Mesendoderm (in vitro differentiated cells): ENCODE measurements at regions not wholly inside any gene's neighbourhood (a gene's known extent, or its start where the extent isn't known, plus 50 kb on each side); places are given as distances from the start of the nearest gene placed in this dataset.

ENCODE experiments used
- DNase-seq: peaks from one replicate; pipeline ENCODE4 v3.0.0; 2013
- H2AK5ac ChIP-seq: 2 replicates; pipeline ENCODE4 v1.6.1; 2013; ENCODE audit warnings: low read length, inconsistent platforms
- H2BK120ac ChIP-seq: 2 replicates; pipeline ENCODE4 v1.6.1; 2013; ENCODE audit warnings: low read depth, mild to moderate bottlenecking, low read length, moderate library complexity, mixed read lengths
- H2BK15ac ChIP-seq: replicated peaks from 2 replicates; pipeline ENCODE4 v1.6.1; 2013; ENCODE audit warnings: low read depth, mild to moderate bottlenecking, moderate library complexity
- H2BK5ac ChIP-seq: 2 replicates; pipeline ENCODE4 v1.6.1; 2013; ENCODE audit warnings: low read length, inconsistent platforms
- H3K18ac ChIP-seq: 2 replicates; pipeline ENCODE4 v1.6.1; 2013; ENCODE audit warnings: mild to moderate bottlenecking, low read length, mixed read lengths
- H3K23ac ChIP-seq: one replicate; pipeline ENCODE4 v1.6.1; 2013; ENCODE audit warnings: low read length
- H3K27ac ChIP-seq: 2 replicates; pipeline ENCODE4 v1.5.1; 2013; ENCODE audit warnings: low read depth, mild to moderate bottlenecking, inconsistent platforms, low read length, moderate library complexity
- H3K27me3 ChIP-seq: 2 replicates; pipeline ENCODE4 v1.6.1; 2013; ENCODE audit warnings: low read length, control low read depth, mild to moderate bottlenecking, inconsistent platforms; ENCODE audit not compliant: insufficient read depth, poor library complexity
- H3K36me3 ChIP-seq: 2 replicates; pipeline ENCODE4 v1.6.1; 2013; ENCODE audit warnings: low read length, inconsistent platforms; ENCODE audit not compliant: control insufficient read depth, insufficient read depth
- H3K4ac ChIP-seq: one replicate; pipeline ENCODE4 v1.6.1; 2013; ENCODE audit warnings: low read depth, mild to moderate bottlenecking, low read length, moderate library complexity
- H3K4me1 ChIP-seq: 2 replicates; pipeline ENCODE4 v1.6.1; 2013; ENCODE audit warnings: low read depth, low read length, inconsistent platforms; ENCODE audit not compliant: control insufficient read depth
- H3K4me2 ChIP-seq: 2 replicates; pipeline ENCODE4 v1.6.1; 2013; ENCODE audit warnings: low read length
- H3K4me3 ChIP-seq: 2 replicates; pipeline ENCODE4 v1.5.1; 2013; ENCODE audit warnings: mild to moderate bottlenecking, low read length
- H3K56ac ChIP-seq: one replicate; pipeline ENCODE4 v1.6.1; 2013; ENCODE audit warnings: low read length
- H3K79me1 ChIP-seq: 2 replicates; pipeline ENCODE4 v1.6.1; 2013; ENCODE audit warnings: low read length, inconsistent platforms
- H3K79me2 ChIP-seq: 2 replicates; pipeline ENCODE4 v1.6.1; 2013; ENCODE audit warnings: mild to moderate bottlenecking, low read length; ENCODE audit not compliant: control insufficient read depth, insufficient read depth
- H3K9ac ChIP-seq: 2 replicates; pipeline ENCODE4 v1.6.1; 2013; ENCODE audit warnings: low read length, inconsistent platforms
- H4K5ac ChIP-seq: one replicate; pipeline ENCODE4 v1.6.1; 2013; ENCODE audit warnings: low read length
- H4K8ac ChIP-seq: one replicate; pipeline ENCODE4 v1.6.1; 2013; ENCODE audit warnings: low read depth, mild to moderate bottlenecking, control low read depth, low read length, moderate library complexity
- WGBS: extraction: QIAGEN DNeasy Blood & Tissue Kit; methylation state at CpG from one replicate; pipeline ENCODE4 v1.1.7; 2013; ENCODE audit warnings: low lambda C conversion rate, missing lambda C conversion rate; ENCODE audit not compliant: insufficient coverage; ENCODE audit errors: extremely low coverage; 5-methylcytosine and 5-hydroxymethylcytosine counted together

DNA sequence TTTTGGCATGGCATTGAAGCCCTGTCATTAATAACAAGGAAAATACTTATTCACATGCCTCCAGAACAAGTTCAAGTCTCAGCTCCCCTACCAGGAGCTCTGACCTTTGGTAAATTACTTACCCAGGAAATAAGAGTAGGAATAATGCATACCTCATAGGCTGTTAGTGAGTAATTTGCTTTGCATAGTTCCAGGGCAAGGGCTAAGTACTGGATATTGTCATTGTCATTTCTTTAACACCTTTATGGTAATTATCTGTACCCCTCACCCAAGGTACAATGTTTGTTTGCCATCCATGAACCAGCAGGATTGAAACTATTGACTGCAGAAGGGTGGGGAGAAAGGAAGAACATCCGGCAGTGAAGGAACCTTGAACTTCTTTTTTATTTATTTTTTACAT is 148.5 kb downstream of the SOX2 start:
- no peaks in the 10 kb centered on the region for H3K27me3 ChIP-seq
- peaks cover 6% of the 10 kb centered on the region for H3K4me1 ChIP-seq
- H2BK15ac ChIP-seq: no peak overlapping the region
- no peak overlapping the region for H4K5ac ChIP-seq
- H3K18ac ChIP-seq: no peak overlapping the region
- no peaks in the 10 kb centered on the region for H3K79me1 ChIP-seq
- H2BK120ac ChIP-seq: no peak overlapping the region
- no peak overlapping the region for H3K4me3 ChIP-seq
- no peaks in the 10 kb centered on the region for H3K36me3 ChIP-seq
- H3K27ac ChIP-seq: no peak overlapping the region
- H3K4me2 ChIP-seq: no peak overlapping the region
- no peak overlapping the region for H2AK5ac ChIP-seq
- H2BK5ac ChIP-seq: no peak overlapping the region
- H3K79me2 ChIP-seq: no peaks in the 10 kb centered on the region
- no peak overlapping the region for H3K9ac ChIP-seq
- WGBS: no CpG with 5 or more reads among the region's 1 CpG
- no peak overlapping the region for H3K56ac ChIP-seq
- H3K23ac ChIP-seq: no peak overlapping the region
- H3K4ac ChIP-seq: no peak overlapping the region
- H4K8ac ChIP-seq: no peak overlapping the region
- DNase-seq: no peak

DNA sequence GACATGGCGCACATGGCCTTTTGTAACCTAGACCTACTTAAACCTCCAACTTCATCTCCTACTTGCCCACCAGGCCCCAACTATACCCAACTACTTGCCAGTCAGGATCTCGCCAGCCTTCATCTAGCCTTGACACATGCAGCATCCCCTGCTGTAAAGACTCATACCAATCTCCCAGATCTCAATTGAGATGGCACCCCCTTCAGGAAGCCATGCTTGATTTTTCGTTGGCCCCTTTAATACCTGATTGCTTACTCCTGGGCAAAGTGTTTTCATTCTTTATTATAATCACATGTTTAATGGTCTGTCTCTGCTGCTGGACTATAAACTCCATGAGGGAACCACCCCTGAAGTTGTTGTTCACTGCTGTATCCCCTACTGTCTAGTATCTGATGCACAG is 150.8 kb downstream of the SOX2 start:
- Histone ChIP-seq H3K36me3 (no peaks in the 10 kb centered on the region), H3K4me3 (no peak overlapping the region), H3K79me2 (no peaks in the 10 kb centered on the region), H2AK5ac (no peak overlapping the region), H3K79me1 (no peaks in the 10 kb centered on the region), H3K23ac (no peak overlapping the region), H4K5ac (no peak overlapping the region), H3K56ac (no peak overlapping the region), H3K4me1 (peaks cover 6% of the 10 kb centered on the region), H3K18ac (no peak overlapping the region), H3K4ac (no peak overlapping the region), H2BK120ac (no peak overlapping the region), H3K27ac (no peak overlapping the region), H3K4me2 (no peak overlapping the region), H2BK15ac (no peak overlapping the region), H3K9ac (no peak overlapping the region), H2BK5ac (no peak overlapping the region), H3K27me3 (no peaks in the 10 kb centered on the region), H4K8ac (no peak overlapping the region)
- no peak for DNase-seq
- no CpG with 5 or more reads among the region's 3 CpGs for WGBS

DNA sequence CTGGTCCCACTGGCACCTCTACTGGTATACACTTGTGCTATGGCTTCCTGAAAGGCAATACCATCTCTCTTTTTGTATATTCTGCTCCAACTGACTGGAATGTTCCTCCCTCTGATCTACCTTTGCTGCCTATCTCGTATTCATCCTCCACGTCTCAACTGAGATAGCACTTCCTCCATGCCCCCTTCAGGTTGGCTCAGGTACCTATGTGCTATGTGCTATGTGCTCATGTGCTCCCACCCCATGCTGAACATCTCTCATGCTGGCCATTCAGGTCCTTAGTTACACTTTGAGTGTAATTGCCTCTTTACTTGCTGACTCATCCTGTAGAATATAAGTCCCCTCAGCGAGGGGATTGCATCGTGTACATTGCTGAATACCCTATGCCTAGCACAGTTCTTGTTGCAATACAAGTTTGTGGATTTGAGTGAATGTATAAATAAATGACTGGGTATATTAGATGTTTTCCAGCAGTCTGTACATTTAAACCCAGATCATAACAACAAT is 156.9 kb downstream of the SOX2 start:
- no peak overlapping the region for H3K4ac ChIP-seq
- H4K8ac ChIP-seq: no peak overlapping the region
- H3K23ac ChIP-seq: no peak overlapping the region
- no peak overlapping the region for H3K9ac ChIP-seq
- DNase-seq: peak; percentile 53
- H2BK5ac ChIP-seq: no peak overlapping the region
- no peak overlapping the region for H3K4me3 ChIP-seq
- no peaks in the 10 kb centered on the region for H3K36me3 ChIP-seq
- no peak overlapping the region for H2BK15ac ChIP-seq
- H3K56ac ChIP-seq: no peak overlapping the region
- no peak overlapping the region for H2AK5ac ChIP-seq
- no peaks in the 10 kb centered on the region for H3K79me2 ChIP-seq
- no peaks in the 10 kb centered on the region for H3K4me1 ChIP-seq
- no peaks in the 10 kb centered on the region for H3K79me1 ChIP-seq
- no peak overlapping the region for H3K4me2 ChIP-seq
- H3K27me3 ChIP-seq: no peaks in the 10 kb centered on the region
- no peak overlapping the region for H3K18ac ChIP-seq
- H4K5ac ChIP-seq: no peak overlapping the region
- WGBS: no CpG with 5 or more reads among the region's 4 CpGs
- H2BK120ac ChIP-seq: no peak overlapping the region
- no peak overlapping the region for H3K27ac ChIP-seq

GRCh38 chr3:181872887-181873286 is 161.2 kb downstream of the SOX2 start:
- no CpG with 5 or more reads among the region's 1 CpG for WGBS
- no peak overlapping the region for H3K23ac ChIP-seq
- no peak overlapping the region for H2BK15ac ChIP-seq
- no peak overlapping the region for H3K4ac ChIP-seq
- no peak overlapping the region for H3K27ac ChIP-seq
- DNase-seq: no peak
- no peak overlapping the region for H3K56ac ChIP-seq
- H3K27me3 ChIP-seq: no peaks in the 10 kb centered on the region
- H3K18ac ChIP-seq: no peak overlapping the region
- no peak overlapping the region for H2BK120ac ChIP-seq
- H3K36me3 ChIP-seq: no peaks in the 10 kb centered on the region
- no peaks in the 10 kb centered on the region for H3K4me1 ChIP-seq
- no peaks in the 10 kb centered on the region for H3K79me1 ChIP-seq
- no peaks in the 10 kb centered on the region for H3K79me2 ChIP-seq
- H3K9ac ChIP-seq: no peak overlapping the region
- H3K4me2 ChIP-seq: no peak overlapping the region
- H4K8ac ChIP-seq: no peak overlapping the region
- H4K5ac ChIP-seq: no peak overlapping the region
- no peak overlapping the region for H3K4me3 ChIP-seq
- H2BK5ac ChIP-seq: no peak overlapping the region
- H2AK5ac ChIP-seq: no peak overlapping the region

DNA sequence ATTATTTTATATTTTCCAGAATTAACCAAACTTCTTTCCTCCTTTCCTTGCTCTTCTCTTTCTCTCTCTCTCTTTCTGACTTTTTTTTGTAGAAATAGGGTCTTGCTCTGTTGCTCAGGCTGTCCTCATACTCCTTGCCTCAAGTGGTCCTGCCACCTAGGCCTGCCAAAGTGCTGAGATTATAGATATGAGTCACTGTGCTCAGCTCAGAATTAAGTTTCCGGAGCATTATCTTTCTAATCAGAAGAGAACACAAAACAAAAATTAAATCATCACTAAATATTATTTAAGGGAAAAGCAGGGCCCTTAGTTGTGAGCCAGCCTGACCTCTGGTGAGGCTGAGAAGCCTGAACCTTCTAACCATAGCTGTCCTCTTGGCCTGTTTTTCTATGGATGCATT is 168.2 kb downstream of the SOX2 start:
- H2BK5ac ChIP-seq: no peak overlapping the region
- H3K79me2 ChIP-seq: no peaks in the 10 kb centered on the region
- no peaks in the 10 kb centered on the region for H3K4me1 ChIP-seq
- no peak overlapping the region for H3K56ac ChIP-seq
- no peaks in the 10 kb centered on the region for H3K27me3 ChIP-seq
- H3K36me3 ChIP-seq: no peaks in the 10 kb centered on the region
- no peak overlapping the region for H2AK5ac ChIP-seq
- no peak overlapping the region for H2BK120ac ChIP-seq
- H3K9ac ChIP-seq: no peak overlapping the region
- H3K79me1 ChIP-seq: no peaks in the 10 kb centered on the region
- no peak overlapping the region for H4K8ac ChIP-seq
- H3K23ac ChIP-seq: no peak overlapping the region
- no peak overlapping the region for H3K4me3 ChIP-seq
- no peak for DNase-seq
- WGBS: no CpG with 5 or more reads among the region's 1 CpG
- H3K4me2 ChIP-seq: no peak overlapping the region
- no peak overlapping the region for H3K27ac ChIP-seq
- no peak overlapping the region for H4K5ac ChIP-seq
- no peak overlapping the region for H3K18ac ChIP-seq
- no peak overlapping the region for H2BK15ac ChIP-seq
- H3K4ac ChIP-seq: no peak overlapping the region

DNA sequence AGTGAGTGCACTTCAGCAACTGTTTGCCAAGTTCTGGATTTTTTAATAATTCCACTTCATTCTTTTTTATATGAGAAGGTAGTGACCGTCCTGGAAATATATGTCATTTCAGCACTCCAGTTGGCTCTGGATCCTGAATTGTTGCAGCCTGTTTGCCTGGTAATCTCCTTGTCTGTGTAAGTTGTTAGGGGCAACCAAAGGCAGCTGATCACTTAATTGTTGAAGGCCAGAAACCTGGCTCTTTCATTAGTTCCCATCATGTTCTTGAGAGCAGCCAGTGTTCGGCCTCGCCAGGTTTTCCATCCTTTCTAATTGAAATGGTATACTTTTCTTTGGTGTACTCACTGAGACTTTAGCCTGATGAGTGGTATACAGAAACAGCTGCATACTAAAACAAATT is 168.6 kb downstream of the SOX2 start:
- H4K5ac ChIP-seq: no peak overlapping the region
- WGBS: no CpG with 5 or more reads among the region's 3 CpGs
- no peak overlapping the region for H4K8ac ChIP-seq
- no peaks in the 10 kb centered on the region for H3K36me3 ChIP-seq
- no peak overlapping the region for H3K18ac ChIP-seq
- H3K79me1 ChIP-seq: no peaks in the 10 kb centered on the region
- H3K4me1 ChIP-seq: no peaks in the 10 kb centered on the region
- no peak overlapping the region for H2AK5ac ChIP-seq
- H2BK5ac ChIP-seq: no peak overlapping the region
- H2BK120ac ChIP-seq: no peak overlapping the region
- H3K4ac ChIP-seq: no peak overlapping the region
- no peak overlapping the region for H3K56ac ChIP-seq
- no peak overlapping the region for H3K4me2 ChIP-seq
- H3K23ac ChIP-seq: no peak overlapping the region
- peak; percentile 11 for DNase-seq
- H3K9ac ChIP-seq: no peak overlapping the region
- no peaks in the 10 kb centered on the region for H3K27me3 ChIP-seq
- no peak overlapping the region for H3K4me3 ChIP-seq
- H2BK15ac ChIP-seq: no peak overlapping the region
- H3K79me2 ChIP-seq: no peaks in the 10 kb centered on the region
- no peak overlapping the region for H3K27ac ChIP-seq
